GF-D8 (cell line): ENCODE measurements at regions not wholly inside any gene's neighbourhood (a gene's known extent, or its start where the extent isn't known, plus 50 kb on each side); places are given as distances from the start of the nearest gene placed in this dataset.

ENCODE experiments used
- DNase-seq: peaks from one replicate; lab custom pipeline; 2025; lab: John Stamatoyannopoulos, UW

DNA sequence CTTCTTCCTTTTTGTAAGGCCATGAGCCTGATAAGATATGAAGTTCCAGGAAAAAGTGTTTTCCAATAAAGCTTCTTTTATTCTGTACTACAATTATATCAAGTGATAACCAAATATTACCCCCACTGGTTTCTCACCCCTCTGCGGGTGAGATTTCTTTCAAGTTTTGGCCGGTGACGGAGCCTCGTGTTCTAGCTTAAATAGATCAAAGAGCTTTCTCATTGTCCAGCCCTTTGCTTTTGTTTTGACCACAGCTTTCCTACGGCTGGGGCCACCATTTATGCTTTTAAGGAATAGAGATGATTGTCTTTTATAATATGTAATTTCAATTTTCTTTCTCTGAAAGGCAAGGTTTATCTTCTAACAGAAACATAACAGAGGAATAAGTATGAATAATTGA, 196.7 kb upstream of the MTPN start:
- DNase-seq: no peak

DNA sequence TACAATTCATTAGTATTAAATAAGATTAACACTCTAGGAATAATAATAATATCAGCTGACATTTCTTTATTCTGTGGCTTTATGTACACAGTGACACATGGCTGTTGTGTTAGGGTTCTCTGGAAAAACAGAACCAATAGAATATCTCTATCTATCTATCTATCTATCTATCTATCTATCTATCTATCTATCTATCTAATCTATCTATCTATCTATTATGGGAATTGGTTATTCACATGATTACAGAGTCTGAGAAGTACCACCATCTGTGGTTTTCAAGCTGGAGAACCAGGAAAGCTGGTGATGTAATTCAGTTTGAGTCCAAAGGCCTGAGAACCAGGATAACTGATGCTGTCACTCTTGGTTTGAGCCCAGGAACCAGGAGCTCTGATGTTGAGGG, 194.1 kb upstream of the MTPN start:
- no peak for DNase-seq

DNA sequence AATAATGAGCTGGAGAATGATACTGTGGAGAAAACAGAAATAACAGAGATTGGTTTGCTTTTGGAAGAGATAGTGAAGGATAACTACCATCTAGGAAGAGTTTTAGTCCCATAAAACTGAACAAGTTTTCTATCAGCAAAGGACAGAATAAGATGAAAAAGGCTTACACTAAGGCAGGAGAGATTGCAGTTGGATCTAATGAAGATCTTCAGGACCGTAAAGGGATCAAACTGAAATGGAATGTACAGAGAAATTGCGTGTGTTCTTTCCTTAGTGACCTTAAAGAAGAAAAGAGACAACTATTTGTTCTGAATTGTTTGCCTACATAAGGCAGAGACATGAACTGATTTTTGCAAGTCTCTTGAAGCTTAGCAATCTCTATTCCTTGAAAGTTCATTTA, 191.7 kb upstream of the MTPN start:
- DNase-seq: no peak

DNA sequence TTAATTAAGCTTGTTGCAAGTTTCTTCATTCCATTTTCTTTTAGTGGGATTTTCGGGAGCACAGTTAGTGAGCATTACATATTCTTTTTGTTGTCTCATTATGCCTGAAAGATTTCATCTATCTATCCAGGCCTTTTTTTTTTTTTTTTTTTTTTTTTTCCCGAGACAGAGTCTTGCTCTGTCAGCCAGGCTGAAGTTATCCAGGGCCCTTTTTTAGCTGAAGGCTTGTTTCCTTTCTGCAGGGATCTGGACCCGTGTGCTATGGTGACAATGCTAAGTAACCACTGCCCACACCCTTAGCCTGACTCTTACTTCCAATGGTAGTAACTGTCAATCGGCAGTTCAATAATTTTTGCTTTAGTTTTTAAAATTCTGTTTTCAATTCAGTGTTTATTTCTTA, 190.8 kb upstream of the MTPN start:
- no peak for DNase-seq

DNA sequence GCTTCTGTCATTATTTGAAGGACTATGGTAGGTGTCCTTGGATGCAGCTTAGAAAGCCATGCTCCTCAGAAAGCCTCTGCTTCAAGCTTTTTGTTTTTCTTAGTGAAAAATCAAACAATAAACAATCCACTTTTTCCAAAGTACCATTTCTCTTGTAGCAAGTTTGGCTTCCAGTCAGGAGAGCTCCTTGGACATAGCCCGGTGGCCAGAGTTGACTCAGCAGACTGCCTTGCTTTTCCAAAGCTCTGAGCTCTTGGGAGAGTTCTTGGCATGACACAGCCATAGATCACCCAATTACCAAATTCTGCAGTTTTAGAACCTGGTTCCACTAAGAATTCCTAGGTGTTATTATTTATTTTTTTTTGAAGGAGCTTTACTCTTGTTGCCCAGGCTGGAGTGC, 189.4 kb upstream of the MTPN start:
- DNase-seq: no peak

DNA sequence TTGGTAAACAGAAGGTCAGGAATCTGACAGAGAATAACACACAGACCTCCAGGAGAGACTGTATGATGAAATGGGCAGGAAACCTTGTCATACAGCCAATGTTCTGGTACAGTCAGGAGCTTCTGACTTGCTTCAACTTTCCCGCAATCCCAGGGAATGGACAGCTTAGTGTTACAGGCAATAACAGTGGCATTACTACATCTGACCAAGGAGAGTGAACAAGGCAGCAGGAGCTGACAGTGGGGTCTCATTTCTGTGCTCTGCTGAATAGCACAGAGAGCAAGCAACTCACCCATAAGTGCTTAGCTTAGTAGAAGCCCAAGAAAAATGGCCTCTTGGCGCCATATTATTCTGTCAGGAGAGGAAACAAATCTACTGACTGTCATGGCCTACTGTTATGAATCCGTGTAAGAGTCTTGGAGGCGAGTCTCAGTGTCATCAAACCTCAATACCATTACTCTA, 186.2 kb upstream of the MTPN start:
- no peak for DNase-seq

DNA sequence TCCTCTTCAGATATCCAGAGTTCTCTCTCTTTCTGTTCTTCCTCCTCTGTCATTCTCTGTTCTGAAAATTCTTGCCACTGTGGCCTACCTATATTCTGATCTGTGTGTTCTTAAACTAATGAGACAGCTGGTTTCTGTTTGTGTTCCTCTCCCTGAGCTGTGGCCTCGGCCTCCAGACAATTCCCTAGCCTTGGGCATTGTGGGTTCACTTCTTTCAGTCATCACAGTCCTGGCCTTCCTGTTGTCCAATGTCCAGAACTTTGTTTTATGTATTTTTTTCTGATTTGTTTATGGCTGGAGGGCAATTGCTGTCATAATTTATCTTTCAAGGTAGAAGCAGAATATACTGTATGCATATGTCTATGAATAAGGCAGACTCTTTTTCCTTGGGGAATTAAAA, 173.2 kb upstream of the MTPN start:
- no peak for DNase-seq

DNA sequence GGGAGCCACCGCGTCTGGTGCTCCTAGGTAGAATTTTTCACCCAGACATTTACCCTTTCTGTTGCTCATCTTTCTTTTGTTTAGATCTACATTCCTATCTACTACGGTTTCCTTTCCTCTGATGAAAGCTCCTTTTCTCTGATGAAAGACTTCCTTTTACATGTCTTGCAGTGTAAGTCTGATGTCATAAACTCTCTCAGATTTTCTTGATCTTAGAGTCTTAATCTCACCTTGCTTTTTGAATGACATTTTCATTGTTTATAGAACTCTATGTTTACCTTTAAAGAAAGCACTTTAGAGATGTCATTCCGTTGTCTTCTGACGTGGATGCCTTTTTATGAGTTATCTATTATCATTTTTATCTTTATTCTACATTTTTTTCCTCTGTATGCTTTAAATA, 171.8 kb upstream of the MTPN start:
- no peak for DNase-seq

DNA sequence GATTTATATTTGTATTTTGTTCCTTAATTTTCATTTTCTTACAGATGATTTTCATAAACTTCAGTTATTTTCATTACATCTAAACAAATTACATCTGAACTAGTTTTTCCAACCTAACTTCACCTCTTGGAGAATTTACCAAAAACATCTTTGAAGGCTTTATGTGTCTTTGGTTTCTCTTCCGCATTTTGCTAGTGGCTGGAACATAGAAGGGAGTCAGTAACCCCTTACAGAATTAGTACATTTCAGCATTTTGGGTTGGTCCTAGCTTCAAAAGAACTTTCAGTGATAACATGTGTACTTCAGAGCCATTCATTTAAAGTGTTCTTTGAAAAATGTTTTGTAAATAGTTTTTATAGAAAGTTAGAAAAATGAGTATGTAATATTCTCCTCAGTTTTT, 169.8 kb upstream of the MTPN start:
- no peak for DNase-seq

DNA sequence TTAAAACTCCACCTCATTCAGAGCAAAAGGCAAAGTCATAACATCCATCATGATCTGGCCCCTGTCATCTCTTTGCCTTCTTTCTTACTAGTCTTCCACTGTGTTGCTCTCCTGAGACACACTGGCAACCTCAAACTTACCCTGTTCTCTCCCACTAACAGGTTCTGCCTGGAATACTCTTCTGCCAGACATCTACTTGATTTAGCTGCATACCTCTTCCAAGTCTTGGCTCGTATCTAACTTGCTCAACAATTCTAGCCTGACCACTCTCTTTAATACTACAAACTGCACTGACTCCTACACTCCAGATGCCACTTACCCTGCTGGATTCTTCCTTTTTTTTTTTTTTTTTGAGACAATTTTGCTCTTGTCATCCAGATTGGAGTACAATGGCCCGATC, 167.0 kb upstream of the MTPN start:
- no peak for DNase-seq

DNA sequence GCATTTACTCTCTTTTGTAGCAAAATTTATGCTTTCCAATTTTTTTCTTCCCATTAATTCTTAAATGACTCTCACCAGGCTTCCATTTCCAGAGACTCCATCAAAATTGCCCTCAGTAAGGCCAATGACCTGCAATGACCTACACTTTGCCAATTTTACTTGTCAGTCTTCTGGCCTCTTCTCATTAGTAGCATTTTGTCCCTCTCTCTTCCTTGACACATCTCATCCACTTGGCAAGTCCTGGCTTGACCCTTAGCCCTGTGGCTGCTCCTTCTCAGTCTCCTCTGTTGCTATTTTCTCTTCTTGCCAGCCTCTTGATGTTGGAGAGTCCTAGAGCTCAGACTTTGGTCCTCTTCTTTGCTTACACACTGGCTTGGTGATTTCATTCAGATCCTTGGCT, 166.1 kb upstream of the MTPN start:
- DNase-seq: no peak

DNA sequence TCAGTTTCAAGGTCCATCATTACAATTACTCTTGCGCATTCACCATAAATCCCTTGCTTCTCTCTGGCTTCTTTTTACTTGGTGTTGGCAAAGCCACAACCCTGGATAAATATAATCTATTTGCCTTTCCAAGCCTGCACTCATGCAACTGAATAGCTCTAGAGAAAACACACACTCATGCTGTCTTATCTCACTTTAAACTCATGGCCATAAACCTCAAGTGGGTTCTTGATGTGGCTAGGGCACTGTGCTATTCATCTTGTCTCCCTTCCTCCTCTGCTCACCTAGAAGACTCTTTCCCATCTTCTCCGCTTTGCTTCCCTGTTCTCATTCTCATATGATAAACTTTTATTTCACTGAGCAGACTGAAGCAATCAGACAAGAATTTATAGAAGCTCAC, 165.4 kb upstream of the MTPN start:
- DNase-seq: no peak

DNA sequence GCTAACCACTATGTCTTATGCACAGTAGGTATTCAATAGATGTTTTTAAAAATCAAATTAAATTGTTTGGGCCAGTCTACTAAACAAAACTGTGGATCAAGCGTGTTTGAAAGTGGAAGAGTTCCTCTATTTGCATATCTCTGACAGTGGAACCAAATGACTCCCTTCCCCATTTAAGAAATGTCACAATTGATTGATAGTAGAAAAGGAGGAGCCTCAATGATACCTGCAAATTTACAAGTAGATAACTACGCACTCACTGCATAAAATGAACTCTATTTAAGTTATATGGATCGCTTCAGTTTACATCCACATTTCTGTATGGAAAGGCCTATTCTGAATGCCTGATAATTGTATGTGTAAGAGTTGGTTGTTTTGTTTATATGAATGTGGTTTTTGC, 163.3 kb upstream of the MTPN start:
- no peak for DNase-seq

DNA sequence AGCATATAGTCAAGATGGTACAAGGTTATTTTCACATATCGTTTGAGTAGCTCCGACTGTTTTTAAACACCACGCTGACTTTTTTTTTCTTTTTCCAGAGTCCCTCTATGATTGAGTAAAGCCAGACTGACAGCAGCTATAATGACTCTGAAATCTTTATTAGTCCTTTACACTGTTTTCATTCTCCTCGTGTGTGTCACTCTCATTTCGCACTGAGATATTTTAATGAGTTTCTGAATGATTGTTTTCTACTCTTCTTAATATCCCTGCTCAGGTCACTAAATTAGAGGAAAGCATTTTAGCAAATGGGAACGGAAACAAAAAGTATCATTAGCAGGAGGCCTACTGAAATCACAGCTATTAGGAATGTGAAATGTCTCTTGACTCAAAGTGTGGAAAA, 162.3 kb upstream of the MTPN start:
- DNase-seq: no peak

DNA sequence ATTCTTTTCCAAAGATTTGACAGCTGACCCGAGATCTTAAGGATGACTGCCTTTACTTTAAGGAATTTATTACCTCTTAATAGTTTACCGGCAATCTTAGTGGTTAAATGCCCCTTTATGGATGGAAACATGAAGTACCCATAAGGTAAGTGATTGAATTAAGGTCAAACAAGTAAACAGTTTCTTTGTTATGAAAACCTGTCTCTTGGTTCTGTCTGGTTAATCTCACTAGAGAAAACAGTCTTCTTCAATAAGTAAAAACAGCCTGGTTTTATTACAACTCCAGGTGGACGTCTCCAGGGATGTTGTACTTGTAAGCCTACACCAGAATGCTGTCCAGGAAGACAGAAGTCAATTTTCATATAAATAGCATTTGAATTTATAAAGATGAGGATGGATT, 161.8 kb upstream of the MTPN start:
- no peak for DNase-seq

DNA sequence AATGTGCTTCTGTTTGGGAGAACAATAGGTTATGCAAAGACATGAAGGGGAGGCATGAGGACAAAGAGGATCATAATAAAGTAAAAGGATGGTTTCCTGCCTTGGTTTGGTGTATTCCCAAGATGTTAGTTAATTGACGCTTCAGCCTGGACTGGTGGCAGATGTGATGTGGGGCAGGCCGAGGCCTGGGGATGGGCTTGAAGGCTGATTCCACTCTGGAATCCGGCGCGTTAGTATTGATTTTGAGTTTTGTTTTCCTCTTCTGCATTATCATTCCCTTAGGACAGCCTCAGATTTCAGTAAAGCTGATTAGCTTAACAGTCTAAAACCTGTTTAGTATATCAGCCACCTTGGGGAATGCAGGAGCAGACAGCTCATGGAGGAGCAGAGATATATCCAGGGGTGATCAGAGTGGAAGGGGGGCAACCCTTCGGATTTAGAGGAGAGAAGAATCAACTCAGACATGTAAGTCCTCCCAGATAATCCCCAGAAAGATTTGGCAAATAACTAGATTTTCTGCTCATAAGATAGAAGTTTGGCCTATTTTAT, 159.8 kb upstream of the MTPN start:
- no peak for DNase-seq

DNA sequence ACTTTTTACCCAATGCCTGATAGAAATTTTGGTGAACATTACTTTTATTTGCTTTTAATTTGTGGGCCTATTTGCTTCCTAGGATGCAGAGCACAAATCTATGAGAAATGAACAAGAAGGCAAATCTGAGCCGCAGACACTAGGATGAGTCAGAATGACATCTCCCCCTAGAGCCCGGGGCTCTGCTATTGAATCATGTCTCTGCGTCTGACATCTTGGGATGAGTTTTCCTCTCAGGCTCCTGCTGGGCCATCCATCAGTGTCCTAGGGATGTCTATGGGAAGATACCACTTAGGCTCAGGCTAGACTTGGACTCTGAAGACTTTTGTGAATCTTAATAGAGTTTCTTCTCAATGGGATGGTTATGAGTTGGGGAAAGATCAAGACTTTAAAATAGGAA, 157.3 kb upstream of the MTPN start:
- no peak for DNase-seq

DNA sequence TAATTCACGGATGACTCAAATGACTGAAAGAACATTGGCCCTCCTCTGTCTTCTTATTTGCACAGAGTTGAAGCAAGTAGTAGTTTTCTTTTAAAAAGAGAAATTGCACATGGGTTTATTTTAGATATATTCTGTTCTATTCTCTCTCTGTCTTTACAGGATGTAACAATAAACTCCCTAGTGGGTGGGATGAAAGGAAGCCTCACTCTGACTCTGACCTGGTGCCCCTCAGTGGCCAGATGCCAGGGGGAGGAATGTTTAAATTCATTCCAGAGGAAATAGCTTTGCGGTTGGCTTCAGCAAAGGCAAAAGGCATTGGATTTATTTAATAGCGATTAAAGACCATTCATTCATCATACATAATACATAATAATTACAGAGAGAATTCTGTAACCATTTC, 156.4 kb upstream of the MTPN start:
- no peak for DNase-seq

DNA sequence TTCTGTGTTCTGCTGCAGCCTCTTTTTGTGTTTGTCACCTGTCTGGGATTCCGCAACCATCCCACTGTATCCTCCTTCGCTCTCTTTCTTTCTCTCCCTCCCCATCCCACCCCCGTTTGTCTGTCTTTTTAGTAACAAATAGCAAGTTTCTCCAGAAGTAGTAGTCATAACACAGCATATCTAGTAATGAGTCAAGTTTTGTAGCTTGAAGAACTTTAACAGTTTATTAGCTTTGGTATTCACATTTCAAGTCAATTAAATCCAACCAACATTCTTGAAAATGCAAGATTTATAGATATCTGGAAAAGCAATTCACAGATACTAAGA, 154.1 kb upstream of the MTPN start:
- DNase-seq: no peak

DNA sequence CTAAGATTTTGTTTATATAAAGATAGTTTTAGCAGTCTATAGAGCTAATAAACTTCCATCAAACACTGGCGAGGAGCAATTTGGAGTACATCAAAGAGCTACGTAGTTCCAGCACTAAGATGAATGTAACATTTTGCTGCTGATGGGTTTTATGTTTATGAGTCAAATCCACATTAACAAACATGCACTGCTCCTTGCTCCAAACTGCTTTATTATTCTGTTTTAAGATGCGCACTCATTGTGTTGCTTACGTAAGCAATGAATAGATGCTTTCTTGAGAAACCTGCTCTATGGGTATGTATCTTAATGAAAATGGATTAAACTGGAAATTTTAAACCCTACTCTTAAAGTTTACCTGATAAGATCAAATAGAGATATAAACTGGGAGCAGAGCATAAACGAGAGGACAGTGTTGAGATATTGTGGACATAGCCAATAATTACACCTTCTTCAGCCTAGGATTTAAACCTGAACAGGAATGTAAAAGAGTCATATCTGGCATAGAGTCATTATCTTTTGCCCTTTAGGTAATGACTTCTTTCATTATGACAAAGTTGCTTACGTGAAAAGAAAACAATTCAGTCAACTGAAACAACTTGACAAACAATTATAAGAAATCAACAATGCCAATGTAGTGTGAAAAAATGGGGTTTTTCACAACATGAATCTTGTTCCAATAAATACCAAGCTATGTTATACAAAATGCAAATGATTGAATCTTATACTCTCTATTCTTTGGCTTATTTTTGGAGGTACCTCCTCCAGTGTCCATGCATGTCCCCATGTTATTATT, 153.5 kb upstream of the MTPN start:
- no peak for DNase-seq

DNA sequence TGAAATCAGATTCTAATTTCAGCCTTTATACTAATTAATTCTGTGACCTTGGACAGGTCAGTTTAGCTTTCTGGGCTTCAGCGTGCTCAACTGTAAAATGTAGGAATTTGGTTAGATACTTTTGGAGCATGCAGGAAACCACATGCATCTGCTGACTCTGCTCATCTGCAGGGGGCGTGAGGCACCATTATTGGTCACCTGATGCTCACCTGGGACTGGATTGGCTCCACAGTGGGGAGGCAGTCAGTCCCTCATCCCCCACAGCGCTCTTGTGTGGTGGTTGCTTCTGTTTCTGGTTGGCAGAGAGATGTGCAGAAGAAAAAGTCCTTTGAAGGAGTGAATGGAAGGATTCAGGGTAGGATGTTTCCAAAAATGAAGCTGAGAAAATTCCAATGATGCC, 150.9 kb upstream of the MTPN start:
- DNase-seq: no peak

DNA sequence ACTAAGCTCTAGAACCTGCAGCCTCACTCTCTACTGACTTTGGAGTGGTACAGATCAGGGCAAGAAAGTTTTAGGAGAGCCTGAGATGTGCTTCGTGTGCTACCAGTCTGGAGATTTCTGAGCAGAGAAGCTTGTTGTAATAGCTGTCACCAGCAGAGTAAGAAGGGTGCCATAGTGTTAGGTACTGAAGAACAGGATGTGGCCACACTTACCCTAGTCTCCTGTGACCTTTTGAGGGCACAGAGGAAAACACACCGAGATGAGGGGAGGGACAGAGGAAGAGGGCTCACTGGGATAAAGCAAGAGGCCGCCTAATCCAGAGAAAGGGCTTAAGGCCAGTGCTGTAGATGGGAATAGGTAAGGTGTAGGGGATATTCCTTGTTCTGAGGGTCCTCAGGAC, 146.2 kb upstream of the MTPN start:
- no peak for DNase-seq

DNA sequence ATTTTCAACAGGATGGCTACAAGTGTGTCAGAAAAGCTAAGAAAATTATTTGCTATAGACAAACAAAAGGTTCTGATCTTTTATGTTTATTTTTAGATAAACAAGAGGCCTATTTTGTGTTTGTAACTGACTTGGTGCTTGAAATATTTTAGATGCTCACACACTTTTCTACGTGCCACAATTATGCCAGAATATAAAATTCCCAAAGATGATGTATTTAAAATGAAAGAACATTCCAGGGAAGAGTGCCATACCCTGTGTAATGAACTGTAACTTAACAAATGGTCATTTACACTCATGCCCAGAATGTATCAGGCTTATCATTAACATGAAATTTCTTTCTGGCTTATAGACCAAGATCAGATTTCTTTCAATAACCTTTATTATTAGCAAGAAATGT, 144.9 kb upstream of the MTPN start:
- DNase-seq: no peak

DNA sequence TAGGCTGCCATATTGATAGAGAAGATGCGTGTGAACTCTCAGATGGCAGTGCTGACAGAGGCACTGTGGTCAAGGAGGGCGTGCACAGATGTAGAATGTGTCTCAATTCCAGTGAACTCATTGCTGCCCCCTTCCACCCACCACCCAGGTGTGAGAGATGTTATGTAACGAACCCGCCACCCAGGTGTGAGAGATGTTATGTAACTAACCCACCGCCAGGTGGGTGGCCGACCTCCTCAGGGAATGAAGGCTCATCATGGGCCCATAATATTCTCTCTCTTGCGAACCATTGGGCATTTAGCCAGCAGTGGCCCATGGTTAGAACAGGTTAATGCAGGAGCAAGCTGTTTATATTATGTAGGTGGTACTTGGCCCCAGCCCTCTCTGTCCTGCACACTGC, 140.4 kb upstream of the MTPN start:
- DNase-seq: no peak
